ENCODE measurements at regions not wholly inside any gene's neighbourhood (a gene's known extent, or its start where the extent isn't known, plus 50 kb on each side); places are given as distances from the start of the nearest gene placed in this dataset.

- no peak for DNase-seq (ENCODE audit: low read depth in 2 of 2)
- TF ChIP-seq CTCF (IDR thresholded peaks at IDR 0.05; ENCODE audit: low read depth, low read length) = no peak
- no peak overlapping the region for H3K4me3 ChIP-seq (replicated peaks in 1 of 2; ENCODE audit: low read depth in 2 of 2, low read length in 2 of 2)
These were observed 231.2 kb upstream of the IRX1 start for GRCh38 chr5:3364433-3364832.

- no peak for DNase-seq (ENCODE audit: low read depth in 2 of 2)
- no peak for TF ChIP-seq CTCF (IDR thresholded peaks at IDR 0.05; ENCODE audit: low read depth, low read length)
- no peak overlapping the region for H3K4me3 ChIP-seq (replicated peaks in 1 of 2; ENCODE audit: low read depth in 2 of 2, low read length in 2 of 2)
These were observed 233.1 kb upstream of the IRX1 start for GRCh38 chr5:3362606-3362910.

- no peak for DNase-seq (ENCODE audit: low read depth in 2 of 2)
- H3K4me3 ChIP-seq (replicated peaks in 1 of 2; ENCODE audit: low read depth in 2 of 2, low read length in 2 of 2) = no peak overlapping the region
- no peak for TF ChIP-seq CTCF (IDR thresholded peaks at IDR 0.05; ENCODE audit: low read depth, low read length)
These were observed 233.6 kb upstream of the IRX1 start for GRCh38 chr5:3361811-3362605.

GRCh38 chr5:3359642-3360041, 236.0 kb upstream of the IRX1 start:
- no peak for DNase-seq (ENCODE audit: low read depth in 2 of 2)
- no peak for TF ChIP-seq CTCF (IDR thresholded peaks at IDR 0.05; ENCODE audit: low read depth, low read length)
- H3K4me3 ChIP-seq (replicated peaks in 1 of 2; ENCODE audit: low read depth in 2 of 2, low read length in 2 of 2) = no peak overlapping the region

GRCh38 chr5:3357291-3357690, 238.3 kb upstream of the IRX1 start:
- no peak overlapping the region for H3K4me3 ChIP-seq (replicated peaks in 1 of 2; ENCODE audit: low read depth in 2 of 2, low read length in 2 of 2)
- no peak for DNase-seq (ENCODE audit: low read depth in 2 of 2)
- no peak for TF ChIP-seq CTCF (IDR thresholded peaks at IDR 0.05; ENCODE audit: low read depth, low read length)

GRCh38 chr5:3356016-3356415, 239.6 kb upstream of the IRX1 start:
- H3K4me3 ChIP-seq (replicated peaks in 1 of 2; ENCODE audit: low read depth in 2 of 2, low read length in 2 of 2) = no peak overlapping the region
- TF ChIP-seq CTCF (IDR thresholded peaks at IDR 0.05; ENCODE audit: low read depth, low read length) = no peak
- DNase-seq (ENCODE audit: low read depth in 2 of 2) = no peak

GRCh38 chr5:3355126-3355525, 240.5 kb upstream of the IRX1 start:
- no peak for TF ChIP-seq CTCF (IDR thresholded peaks at IDR 0.05; ENCODE audit: low read depth, low read length)
- H3K4me3 ChIP-seq (replicated peaks in 1 of 2; ENCODE audit: low read depth in 2 of 2, low read length in 2 of 2) = no peak overlapping the region
- no peak for DNase-seq (ENCODE audit: low read depth in 2 of 2)

Data from cardiac fibroblast (primary cell).